ENCODE measurements at regions not wholly inside any gene's neighbourhood (a gene's known extent, or its start where the extent isn't known, plus 50 kb on each side); places are given as distances from the start of the nearest gene placed in this dataset.

DNA sequence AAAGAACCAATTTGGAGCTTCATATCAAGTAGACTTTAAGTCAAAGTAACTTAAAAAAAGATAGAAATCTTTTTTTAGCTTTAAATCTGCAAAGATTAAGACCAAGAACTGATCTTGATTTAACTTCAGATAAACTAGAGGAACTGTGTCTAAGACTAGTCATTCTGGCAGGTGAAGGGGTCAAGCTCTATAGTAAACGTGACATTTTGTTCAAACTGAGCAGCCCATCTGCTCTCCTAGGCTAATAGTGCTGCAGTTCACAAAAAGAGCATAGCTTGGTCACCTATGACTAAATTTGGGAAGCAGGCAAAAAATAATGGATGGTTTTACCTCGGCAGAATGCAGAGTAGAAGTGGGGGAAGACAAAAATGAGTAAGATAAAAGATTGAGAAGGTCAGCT lies 168.8 kb upstream of the ALCAM start:
- TF ChIP-seq, protein P1, sequence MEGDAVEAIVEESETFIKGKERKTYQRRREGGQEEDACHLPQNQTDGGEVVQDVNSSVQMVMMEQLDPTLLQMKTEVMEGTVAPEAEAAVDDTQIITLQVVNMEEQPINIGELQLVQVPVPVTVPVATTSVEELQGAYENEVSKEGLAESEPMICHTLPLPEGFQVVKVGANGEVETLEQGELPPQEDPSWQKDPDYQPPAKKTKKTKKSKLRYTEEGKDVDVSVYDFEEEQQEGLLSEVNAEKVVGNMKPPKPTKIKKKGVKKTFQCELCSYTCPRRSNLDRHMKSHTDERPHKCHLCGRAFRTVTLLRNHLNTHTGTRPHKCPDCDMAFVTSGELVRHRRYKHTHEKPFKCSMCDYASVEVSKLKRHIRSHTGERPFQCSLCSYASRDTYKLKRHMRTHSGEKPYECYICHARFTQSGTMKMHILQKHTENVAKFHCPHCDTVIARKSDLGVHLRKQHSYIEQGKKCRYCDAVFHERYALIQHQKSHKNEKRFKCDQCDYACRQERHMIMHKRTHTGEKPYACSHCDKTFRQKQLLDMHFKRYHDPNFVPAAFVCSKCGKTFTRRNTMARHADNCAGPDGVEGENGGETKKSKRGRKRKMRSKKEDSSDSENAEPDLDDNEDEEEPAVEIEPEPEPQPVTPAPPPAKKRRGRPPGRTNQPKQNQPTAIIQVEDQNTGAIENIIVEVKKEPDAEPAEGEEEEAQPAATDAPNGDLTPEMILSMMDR (IDR thresholded peaks at IDR 0.05; ENCODE audit: low read depth, low read length), result no peak
- TF ChIP-seq POLR2A (IDR thresholded peaks at IDR 0.05; ENCODE audit: extremely low read depth, insufficient read length) (no peak), MYC (IDR thresholded peaks at IDR 0.05; ENCODE audit: low read depth, low read length) (no peak)
- TF ChIP-seq, protein P2, sequence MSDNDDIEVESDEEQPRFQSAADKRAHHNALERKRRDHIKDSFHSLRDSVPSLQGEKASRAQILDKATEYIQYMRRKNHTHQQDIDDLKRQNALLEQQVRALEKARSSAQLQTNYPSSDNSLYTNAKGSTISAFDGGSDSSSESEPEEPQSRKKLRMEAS (IDR thresholded peaks at IDR 0.05; ENCODE audit: low read depth, low read length), result no peak
- DNase-seq (ENCODE audit: low read depth), result no peak
- H3K4me3 ChIP-seq (ENCODE audit: low read depth, low read length), result no peak overlapping the region

DNA sequence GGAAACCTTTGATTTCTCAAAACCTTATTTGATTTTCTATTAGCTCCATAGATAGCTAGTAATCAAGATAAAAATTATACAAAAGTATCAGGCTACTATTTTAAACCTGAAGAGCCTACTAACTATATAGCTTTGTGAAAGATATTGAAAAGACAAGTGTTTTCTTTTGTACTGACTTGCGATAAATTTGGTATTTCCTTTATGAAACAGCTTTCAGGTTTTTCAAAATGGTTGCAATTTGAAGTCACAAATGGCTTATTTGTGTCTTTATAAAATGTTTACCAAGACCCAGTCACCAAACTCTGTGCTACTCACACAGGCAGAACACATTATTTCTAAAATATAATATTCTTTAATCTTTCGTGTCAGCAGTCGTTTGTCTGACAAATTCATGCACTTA lies 167.5 kb upstream of the ALCAM start:
- no peak for DNase-seq (ENCODE audit: low read depth)
- H3K4me3 ChIP-seq (ENCODE audit: low read depth, low read length), result no peak overlapping the region
- TF ChIP-seq POLR2A (IDR thresholded peaks at IDR 0.05; ENCODE audit: extremely low read depth, insufficient read length), result no peak
- TF ChIP-seq, protein P1 (IDR thresholded peaks at IDR 0.05; ENCODE audit: low read depth, low read length), result no peak
- TF ChIP-seq MYC (IDR thresholded peaks at IDR 0.05; ENCODE audit: low read depth, low read length), result no peak
- TF ChIP-seq, protein P2 (IDR thresholded peaks at IDR 0.05; ENCODE audit: low read depth, low read length), result no peak

DNA sequence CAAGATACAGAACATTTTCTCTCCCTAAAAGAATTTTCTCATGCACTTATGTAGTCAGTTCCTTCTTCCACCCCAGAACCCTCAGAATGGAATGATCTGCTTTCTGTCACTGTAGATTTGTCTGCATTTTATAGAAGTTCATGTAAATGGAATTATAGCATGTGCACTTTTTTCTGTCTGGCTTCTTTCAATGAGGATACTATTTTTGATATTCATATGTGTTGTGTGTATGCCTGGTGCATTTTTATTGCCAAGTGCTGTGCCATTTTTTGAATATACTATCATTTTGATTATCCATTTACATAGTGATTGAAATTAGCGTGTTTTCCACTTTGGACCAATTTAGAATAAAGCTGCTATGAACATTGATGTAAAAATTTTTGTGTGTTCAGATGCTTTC lies 156.6 kb upstream of the ALCAM start:
- no peak overlapping the region for H3K4me3 ChIP-seq (ENCODE audit: low read depth, low read length)
- TF ChIP-seq, protein P2 (IDR thresholded peaks at IDR 0.05; ENCODE audit: low read depth, low read length), result no peak
- no peak for TF ChIP-seq POLR2A (IDR thresholded peaks at IDR 0.05; ENCODE audit: extremely low read depth, insufficient read length)
- TF ChIP-seq MYC (IDR thresholded peaks at IDR 0.05; ENCODE audit: low read depth, low read length), result no peak
- TF ChIP-seq, protein P1 (IDR thresholded peaks at IDR 0.05; ENCODE audit: low read depth, low read length), result no peak
- DNase-seq (ENCODE audit: low read depth), result no peak

DNA sequence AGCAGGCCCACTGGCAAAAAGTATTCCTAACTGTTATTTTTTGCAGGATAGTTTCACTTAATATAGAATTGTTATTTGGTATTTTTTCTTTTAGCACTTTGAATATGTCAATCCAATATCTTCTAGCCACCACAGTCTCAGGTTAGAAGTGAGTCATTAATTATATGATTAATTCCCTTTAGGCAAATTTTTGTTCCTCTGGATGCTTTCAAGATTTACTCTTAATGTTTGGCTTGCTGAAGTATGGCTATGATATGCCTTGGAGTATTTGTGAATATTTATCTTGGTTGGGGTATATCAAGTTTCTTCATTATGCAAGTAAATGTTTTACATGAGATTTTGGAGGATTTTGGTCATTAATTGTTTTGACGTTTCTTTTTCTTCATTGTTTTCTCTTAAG lies 152.1 kb upstream of the ALCAM start:
- H3K4me3 ChIP-seq (ENCODE audit: low read depth, low read length), result no peak overlapping the region
- no peak for DNase-seq (ENCODE audit: low read depth)
- TF ChIP-seq, protein P2 (IDR thresholded peaks at IDR 0.05; ENCODE audit: low read depth, low read length), result no peak
- TF ChIP-seq, protein P1 (IDR thresholded peaks at IDR 0.05; ENCODE audit: low read depth, low read length), result no peak
- TF ChIP-seq MYC (IDR thresholded peaks at IDR 0.05; ENCODE audit: low read depth, low read length) (no peak), POLR2A (IDR thresholded peaks at IDR 0.05; ENCODE audit: extremely low read depth, insufficient read length) (no peak)

DNA sequence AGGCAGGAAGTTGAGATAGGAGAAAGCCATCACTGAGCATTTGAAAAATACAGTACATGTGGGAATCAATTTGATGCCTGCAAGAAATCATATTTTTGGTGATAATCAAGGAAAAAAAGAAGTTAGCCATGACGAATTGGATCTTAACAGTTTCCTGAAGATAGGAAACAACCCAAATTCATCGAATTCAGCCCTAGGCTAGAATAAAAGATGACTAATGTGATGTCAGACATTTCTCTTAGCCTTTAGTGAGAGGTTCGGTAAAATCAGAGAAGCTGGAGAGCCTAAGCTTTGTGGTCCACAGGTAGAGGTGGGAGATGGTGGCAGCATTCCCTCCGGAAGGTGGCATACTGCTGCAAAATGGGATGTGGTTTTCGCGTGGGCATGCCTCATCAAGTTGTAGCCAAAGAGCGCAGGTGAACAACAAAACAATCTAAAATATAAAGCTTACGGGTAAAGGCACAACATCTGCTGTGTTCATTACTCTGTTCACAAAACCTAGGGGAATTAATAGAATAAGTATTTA lies 144.1 kb upstream of the ALCAM start:
- TF ChIP-seq, protein P2 (IDR thresholded peaks at IDR 0.05; ENCODE audit: low read depth, low read length), result no peak
- TF ChIP-seq POLR2A (IDR thresholded peaks at IDR 0.05; ENCODE audit: extremely low read depth, insufficient read length) (no peak), MYC (IDR thresholded peaks at IDR 0.05; ENCODE audit: low read depth, low read length) (no peak)
- TF ChIP-seq, protein P1 (IDR thresholded peaks at IDR 0.05; ENCODE audit: low read depth, low read length), result no peak
- no peak for DNase-seq (ENCODE audit: low read depth)
- H3K4me3 ChIP-seq (ENCODE audit: low read depth, low read length), result no peak overlapping the region

All from NB4 (cell line).